SU-DHL-6 (cell line): ENCODE measurements at regions not wholly inside any gene's neighbourhood (a gene's known extent, or its start where the extent isn't known, plus 50 kb on each side); places are given as distances from the start of the nearest gene placed in this dataset.

Experiments
- CTCF ChIP-seq: fragments of 200-600 bp; sonication (generic); IDR thresholded peaks from one replicate; pipeline ENCODE4 v1.5.1; 2017; ENCODE audit warnings: antibody characterized with exemption, mild to moderate bottlenecking, low read length, moderate library complexity; ENCODE audit not compliant: insufficient read depth, poor library complexity, severe bottlenecking
- EZH2phosphoT487 ChIP-seq: fragments of 200-600 bp; sonication (generic), shearing (Covaris generic); conservative IDR thresholded peaks from 2 replicates; pipeline ENCODE4 v1.6.1; 2018; ENCODE audit warnings: mild to moderate bottlenecking, antibody characterized with exemption, low read length, moderate library complexity, mixed read lengths

- TF ChIP-seq CTCF (no peak), EZH2phosphoT487 (no peak)
Measured at GRCh38 chr12:70091021-70091521, 152.2 kb upstream of the CNOT2 start.
